CD14-positive monocyte (primary cell): ENCODE measurements at regions not wholly inside any gene's neighbourhood (a gene's known extent, or its start where the extent isn't known, plus 50 kb on each side); places are given as distances from the start of the nearest gene placed in this dataset.

Experiments used
- DNase-seq, 3 donors: peaks; one replicate each; pipeline ENCODE4 v3.0.0-alpha.2; 2011 to 2022
- H2AFZ ChIP-seq: 2 replicates; pipeline ENCODE4 v1.6.0; 2012; ENCODE audit warnings: mild to moderate bottlenecking, low read depth, low read length, inconsistent platforms; ENCODE audit not compliant: insufficient read depth, poor library complexity, severe bottlenecking
- H3K27ac ChIP-seq, 2 donors: 1 replicate in 1 of 2; 2 replicates in 1 of 2; pipeline ENCODE4 v1.5.1; 2012 to 2013; ENCODE audit warnings: low read length in 2 of 2, control low read depth in 1 of 2, inconsistent platforms in 1 of 2, low read depth in 1 of 2, mild to moderate bottlenecking in 1 of 2
- H3K27me3 ChIP-seq, 2 donors: one replicate each; pipeline versions ENCODE4 v1.6.0 to v1.6.1; 2011 to 2013; ENCODE audit warnings: low read length in 2 of 2; ENCODE audit not compliant: control insufficient read depth in 2 of 2, insufficient read depth in 2 of 2
- H3K36me3 ChIP-seq, 2 donors: replicated peaks in 1 of 2; 1 replicate in 1 of 2; 2 replicates in 1 of 2; pipeline versions ENCODE4 v1.5.1 to v1.6.1; 2012 to 2013; ENCODE audit warnings: low read length in 2 of 2, control low read depth in 1 of 2, inconsistent platforms in 1 of 2, mild to moderate bottlenecking in 1 of 2; ENCODE audit not compliant: insufficient read depth in 2 of 2, control insufficient read depth in 1 of 2
- H3K4me1 ChIP-seq, 2 donors: 1 replicate in 1 of 2; 2 replicates in 1 of 2; pipeline versions ENCODE4 v1.5.1 to v1.6.1; 2012 to 2013; ENCODE audit warnings: low read length in 2 of 2, control low read depth in 1 of 2, inconsistent platforms in 1 of 2, mild to moderate bottlenecking in 1 of 2, moderate library complexity in 1 of 2; ENCODE audit not compliant: insufficient read depth in 2 of 2, control insufficient read depth in 1 of 2
- H3K4me2 ChIP-seq: replicated peaks from 2 replicates; pipeline ENCODE3; 2012; ENCODE audit warnings: low read length, moderate library complexity, mild to moderate bottlenecking; ENCODE audit not compliant: poor library complexity, severe bottlenecking; ENCODE audit errors: extremely low read depth
- H3K4me3 ChIP-seq, 3 experiments: fragments of 200-600 bp in 1 of 3; sonication (generic) in 1 of 3; replicated peaks in 1 of 3; 1 replicate in 2 of 3; 2 replicates in 1 of 3; pipeline ENCODE4 v1.5.1; 2011 to 2013; ENCODE audit warnings: low read length in 3 of 3, mild to moderate bottlenecking in 3 of 3, control low read depth in 2 of 3, low read depth in 2 of 3, inconsistent platforms in 1 of 3, moderate library complexity in 1 of 3
- H3K79me2 ChIP-seq: 2 replicates; pipeline ENCODE4 v1.6.0; 2012; ENCODE audit warnings: mild to moderate bottlenecking, control low read depth, inconsistent platforms, low read length, moderate library complexity; ENCODE audit not compliant: insufficient read depth
- H3K9ac ChIP-seq: 2 replicates; pipeline ENCODE4 v1.6.0; 2017; ENCODE audit warnings: low read length, mild to moderate bottlenecking; ENCODE audit not compliant: insufficient read depth, poor library complexity, severe bottlenecking
- H3K9me3 ChIP-seq, 2 donors: replicated peaks in 1 of 2; 1 replicate in 1 of 2; 2 replicates in 1 of 2; pipeline versions ENCODE4 v1.5.1 to v1.6.1; 2012 to 2013; ENCODE audit warnings: low read length in 2 of 2, control low read depth in 1 of 2; ENCODE audit not compliant: control insufficient read depth in 1 of 2, insufficient read depth in 1 of 2
- H4K20me1 ChIP-seq: 2 replicates; pipeline ENCODE4 v1.6.0; 2012; ENCODE audit warnings: mild to moderate bottlenecking, low read length, control low read depth, moderate library complexity; ENCODE audit not compliant: insufficient read depth
- H3K27ac Mint-ChIP-seq, 7 donors: one replicate each; pipeline ENCODE4 v1.8.0; 2020; ENCODE audit warnings: mild to moderate bottlenecking in 7 of 7, mixed read lengths in 7 of 7, moderate library complexity in 6 of 7, inconsistent platforms in 2 of 7
- H3K27me3 Mint-ChIP-seq, 3 donors: one replicate each; pipeline ENCODE4 v1.8.0; 2021 to 2022; ENCODE audit warnings: low read depth in 3 of 3, mild to moderate bottlenecking in 3 of 3, mixed read lengths in 3 of 3, moderate library complexity in 3 of 3, inconsistent platforms in 1 of 3
- H3K36me3 Mint-ChIP-seq, 2 donors: one replicate each; pipeline ENCODE4 v1.8.0; 2020; ENCODE audit warnings: mixed read lengths in 2 of 2, inconsistent platforms in 1 of 2, mild to moderate bottlenecking in 1 of 2
- H3K4me1 Mint-ChIP-seq: one replicate; pipeline ENCODE4 v1.8.0; 2020; ENCODE audit warnings: mild to moderate bottlenecking, mixed read lengths
- H3K4me3 Mint-ChIP-seq, 2 donors: one replicate each; pipeline ENCODE4 v1.8.0; 2020; ENCODE audit warnings: mild to moderate bottlenecking in 2 of 2, mixed read lengths in 2 of 2, moderate library complexity in 1 of 2
- H3K9me3 Mint-ChIP-seq, 7 donors: one replicate each; pipeline ENCODE4 v1.8.0; 2020 to 2022; ENCODE audit warnings: mixed read lengths in 7 of 7, mild to moderate bottlenecking in 6 of 7, moderate library complexity in 6 of 7, inconsistent platforms in 2 of 7
- whole genome bisulfite sequencing: methylation state at CpG from one replicate; pipeline ENCODE4 v1.1.5; 2013; ENCODE audit warnings: missing lambda C conversion rate; ENCODE audit not compliant: insufficient coverage; 5-methylcytosine and 5-hydroxymethylcytosine counted together
- intact Hi-C, 2 donors: fragments of 100-400 bp; cut with micrococcal nuclease; formaldehyde crosslinking; loops; one replicate each; pipeline versions ENCODE4 v1.15.0 to v1.15.1; 2023
- TF ChIP-seq, protein P1 (sequence below): fragments of 200-600 bp; IDR thresholded peaks from one replicate; pipeline ENCODE4 v1.8.0; 2022; ENCODE audit warnings: antibody characterized with exemption, mild to moderate bottlenecking

DNA sequence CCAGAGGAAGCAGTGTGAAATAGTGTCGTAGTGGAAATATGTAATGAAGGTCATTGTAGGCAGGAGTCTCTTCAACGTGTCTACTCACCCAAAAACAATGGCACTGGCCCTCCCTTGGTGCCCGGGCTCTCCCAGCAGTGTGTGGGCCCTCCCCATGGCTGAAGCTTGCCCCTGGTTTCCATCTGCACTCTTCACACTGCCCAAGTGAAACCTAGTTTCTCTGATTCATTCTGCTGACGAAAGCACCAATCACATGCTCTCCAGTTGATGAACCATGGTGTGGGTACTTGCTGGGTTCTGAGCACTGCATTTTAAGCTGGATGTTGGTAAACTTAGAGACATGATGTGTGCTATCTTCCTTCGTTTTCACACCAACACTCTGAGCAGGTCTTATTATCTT, 61.0 kb upstream of the AGBL1 start:
- H3K9me3 Mint-ChIP-seq, result peaks cover 0 to 3% (median 1%) of the 10 kb centered on the region in 7 donors
- 65% methylated on average over 2 of the region's 5 CpGs for WGBS
- no peak overlapping the region for H3K27ac ChIP-seq

DNA sequence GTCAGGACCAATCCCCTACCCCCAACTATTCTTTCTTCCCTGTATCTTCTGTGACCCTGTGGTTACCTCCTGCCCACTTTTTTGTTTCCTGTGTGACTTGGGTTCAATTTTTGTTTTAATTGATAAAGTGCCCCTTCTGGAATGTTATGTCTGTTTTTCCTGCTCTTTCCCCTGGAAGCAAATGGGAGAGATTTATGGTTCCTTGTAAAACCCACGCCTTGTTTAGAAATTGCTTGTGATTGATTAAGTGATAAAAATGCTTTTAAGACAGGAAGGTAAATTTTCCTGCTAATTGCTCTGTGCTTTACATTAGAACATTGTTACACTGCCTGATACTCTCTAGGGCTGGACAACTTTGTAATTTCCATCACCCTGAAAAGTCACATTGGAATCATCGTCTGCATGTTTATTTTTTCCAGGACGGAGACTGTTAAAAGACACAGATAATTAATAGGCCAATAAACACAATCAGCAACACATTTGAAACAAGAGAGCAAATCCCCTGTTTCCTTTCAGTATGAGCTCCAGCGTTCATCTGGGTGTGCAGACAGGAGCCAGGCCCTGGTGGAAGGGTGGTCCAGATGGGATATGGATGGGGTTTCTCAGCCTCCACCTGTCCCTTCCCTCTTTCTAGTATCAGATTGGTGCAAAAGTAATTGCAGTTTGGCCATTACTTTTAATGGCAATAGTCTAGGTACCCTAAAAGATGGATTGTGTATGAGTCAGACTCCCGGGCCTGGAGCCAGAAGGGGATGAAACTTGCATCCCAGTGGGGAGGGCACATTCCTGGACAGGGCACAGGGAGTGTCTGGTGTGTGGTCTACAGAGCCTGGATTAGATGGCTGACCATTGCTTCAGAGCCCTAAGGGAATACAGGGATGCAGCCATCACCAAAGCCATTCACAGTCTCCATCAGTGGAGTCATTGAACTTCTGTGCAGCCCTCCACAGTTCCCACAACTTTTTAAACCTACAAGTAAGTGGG, 58.1 kb upstream of the AGBL1 start:
- Histone ChIP-seq H3K4me2 (no peak overlapping the region), H3K36me3 (no peaks in the 10 kb centered on the region), H4K20me1 (no peaks in the 10 kb centered on the region), H3K9me3 (no peaks in the 10 kb centered on the region), H3K4me1 (no peaks in the 10 kb centered on the region), H3K9ac (no peak overlapping the region), H2AFZ (no peak overlapping the region), H3K4me3 (no peak overlapping the region), H3K79me2 (no peaks in the 10 kb centered on the region), H3K27me3 (no peaks in the 10 kb centered on the region), H3K27ac (no peak overlapping the region)
- intact Hi-C loops, result no loop called here
- TF ChIP-seq, protein P1, sequence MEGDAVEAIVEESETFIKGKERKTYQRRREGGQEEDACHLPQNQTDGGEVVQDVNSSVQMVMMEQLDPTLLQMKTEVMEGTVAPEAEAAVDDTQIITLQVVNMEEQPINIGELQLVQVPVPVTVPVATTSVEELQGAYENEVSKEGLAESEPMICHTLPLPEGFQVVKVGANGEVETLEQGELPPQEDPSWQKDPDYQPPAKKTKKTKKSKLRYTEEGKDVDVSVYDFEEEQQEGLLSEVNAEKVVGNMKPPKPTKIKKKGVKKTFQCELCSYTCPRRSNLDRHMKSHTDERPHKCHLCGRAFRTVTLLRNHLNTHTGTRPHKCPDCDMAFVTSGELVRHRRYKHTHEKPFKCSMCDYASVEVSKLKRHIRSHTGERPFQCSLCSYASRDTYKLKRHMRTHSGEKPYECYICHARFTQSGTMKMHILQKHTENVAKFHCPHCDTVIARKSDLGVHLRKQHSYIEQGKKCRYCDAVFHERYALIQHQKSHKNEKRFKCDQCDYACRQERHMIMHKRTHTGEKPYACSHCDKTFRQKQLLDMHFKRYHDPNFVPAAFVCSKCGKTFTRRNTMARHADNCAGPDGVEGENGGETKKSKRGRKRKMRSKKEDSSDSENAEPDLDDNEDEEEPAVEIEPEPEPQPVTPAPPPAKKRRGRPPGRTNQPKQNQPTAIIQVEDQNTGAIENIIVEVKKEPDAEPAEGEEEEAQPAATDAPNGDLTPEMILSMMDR, result no peak
- H3K9me3 Mint-ChIP-seq, result peaks cover 0 to 3% (median 1%) of the 10 kb centered on the region in 7 donors
- no peak for DNase-seq
- H3K4me3 Mint-ChIP-seq, result no peak overlapping the region
- no peaks in the 10 kb centered on the region for H3K36me3 Mint-ChIP-seq
- H3K4me1 Mint-ChIP-seq, result no peaks in the 10 kb centered on the region
- 70% methylated on average over 1 of the region's 5 CpGs for WGBS
- peak overlapping the region in 1 of 7 donors; percentile 31 for H3K27ac Mint-ChIP-seq
- H3K27me3 Mint-ChIP-seq, result peaks cover 0 to 6% (median 1%) of the 10 kb centered on the region in 3 donors

More for the DNA sequence above, 61.0 kb upstream of the AGBL1 start:
- H3K9me3 ChIP-seq, result no peaks in the 10 kb centered on the region
- Mint-ChIP-seq H3K27ac (no peak overlapping the region), H3K27me3 (peaks cover 0 to 6% (median 6%) of the 10 kb centered on the region in 3 donors), H3K4me1 (no peaks in the 10 kb centered on the region), H3K4me3 (no peak overlapping the region), H3K36me3 (no peaks in the 10 kb centered on the region)
- no peaks in the 10 kb centered on the region for H3K27me3 ChIP-seq
- DNase-seq, result no peak
- no peaks in the 10 kb centered on the region for H4K20me1 ChIP-seq
- H3K36me3 ChIP-seq, result no peaks in the 10 kb centered on the region
- H3K4me1 ChIP-seq, result no peaks in the 10 kb centered on the region
- H3K4me3 ChIP-seq, result no peak overlapping the region
- H3K9ac ChIP-seq, result no peak overlapping the region
- H3K79me2 ChIP-seq, result no peaks in the 10 kb centered on the region
- no peak overlapping the region for H2AFZ ChIP-seq
- no peak overlapping the region for H3K4me2 ChIP-seq
- TF ChIP-seq, protein P1, result no peak
- intact Hi-C loops, result no loop called here
